Choroid plexus epithelial cell (primary cell): ENCODE measurements at regions not wholly inside any gene's neighbourhood (a gene's known extent, or its start where the extent isn't known, plus 50 kb on each side); places are given as distances from the start of the nearest gene placed in this dataset.

ENCODE experiments used
- DNase-seq: peaks from one replicate; pipeline ENCODE4 v3.0.0-alpha.2; 2010; ENCODE audit warnings: low read depth
- H3K4me3 ChIP-seq: 2 replicates; pipeline ENCODE4 v1.5.1; 2011; ENCODE audit warnings: low read depth, mild to moderate bottlenecking, control low read depth, low read length, moderate library complexity
- TF ChIP-seq, protein P1 (sequence below): conservative IDR thresholded peaks from 2 replicates; pipeline ENCODE4 v1.5.1; 2011; ENCODE audit warnings: low read depth, mild to moderate bottlenecking, control low read depth, inconsistent platforms, low read length, moderate library complexity

DNA sequence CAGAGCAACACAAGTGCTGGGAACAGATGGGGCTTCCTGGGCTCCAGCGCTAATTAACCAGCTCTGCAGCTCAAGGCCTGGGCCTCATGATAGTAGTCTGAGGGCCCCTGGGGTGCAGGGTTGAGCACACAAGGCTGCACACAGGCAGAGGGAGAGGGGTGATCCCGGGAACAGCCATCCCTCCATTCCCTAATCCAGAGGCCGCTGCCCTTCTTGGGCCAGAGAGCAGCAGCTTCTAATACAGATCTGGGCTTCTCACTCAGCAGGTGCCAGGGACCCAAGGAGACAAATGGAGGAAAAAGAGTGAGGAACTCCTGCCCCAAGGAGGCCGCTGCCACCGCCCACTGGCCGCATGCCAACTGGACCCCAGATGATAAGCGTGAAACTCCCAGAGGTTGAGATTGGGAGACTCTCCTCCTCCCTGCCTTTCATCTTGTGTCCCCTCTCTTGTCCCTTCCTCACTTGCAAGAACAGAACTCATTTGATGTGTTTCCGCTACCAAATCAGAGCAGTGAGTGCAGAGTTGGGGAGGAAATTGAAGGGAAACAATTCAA lies 58.0 kb upstream of the IFNAR2 start:
- H3K4me3 ChIP-seq, result no peak overlapping the region
- TF ChIP-seq, protein P1, sequence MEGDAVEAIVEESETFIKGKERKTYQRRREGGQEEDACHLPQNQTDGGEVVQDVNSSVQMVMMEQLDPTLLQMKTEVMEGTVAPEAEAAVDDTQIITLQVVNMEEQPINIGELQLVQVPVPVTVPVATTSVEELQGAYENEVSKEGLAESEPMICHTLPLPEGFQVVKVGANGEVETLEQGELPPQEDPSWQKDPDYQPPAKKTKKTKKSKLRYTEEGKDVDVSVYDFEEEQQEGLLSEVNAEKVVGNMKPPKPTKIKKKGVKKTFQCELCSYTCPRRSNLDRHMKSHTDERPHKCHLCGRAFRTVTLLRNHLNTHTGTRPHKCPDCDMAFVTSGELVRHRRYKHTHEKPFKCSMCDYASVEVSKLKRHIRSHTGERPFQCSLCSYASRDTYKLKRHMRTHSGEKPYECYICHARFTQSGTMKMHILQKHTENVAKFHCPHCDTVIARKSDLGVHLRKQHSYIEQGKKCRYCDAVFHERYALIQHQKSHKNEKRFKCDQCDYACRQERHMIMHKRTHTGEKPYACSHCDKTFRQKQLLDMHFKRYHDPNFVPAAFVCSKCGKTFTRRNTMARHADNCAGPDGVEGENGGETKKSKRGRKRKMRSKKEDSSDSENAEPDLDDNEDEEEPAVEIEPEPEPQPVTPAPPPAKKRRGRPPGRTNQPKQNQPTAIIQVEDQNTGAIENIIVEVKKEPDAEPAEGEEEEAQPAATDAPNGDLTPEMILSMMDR, result no peak
- DNase-seq, result no peak

DNA sequence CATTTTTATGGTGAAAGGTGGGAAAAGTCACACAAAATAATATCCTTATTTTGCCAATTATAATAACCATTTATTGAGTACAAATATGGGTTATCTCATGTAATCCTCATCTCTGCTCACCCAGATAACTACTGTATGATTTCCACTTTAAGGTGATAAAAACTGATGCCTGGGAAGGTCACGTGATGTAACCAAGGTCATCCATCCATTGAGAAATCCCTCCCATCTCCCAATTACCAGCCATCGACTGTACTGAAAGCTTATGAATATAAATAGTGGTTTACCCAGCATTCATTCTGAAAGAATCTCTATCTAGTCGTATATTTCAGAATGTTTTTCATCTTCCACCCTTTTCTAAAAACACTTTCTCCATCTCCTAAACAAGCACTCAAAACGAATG lies 55.0 kb upstream of the IFNAR2 start:
- TF ChIP-seq, protein P1, result no peak
- DNase-seq, result no peak
- no peak overlapping the region for H3K4me3 ChIP-seq
